Uterus (tissue), 2 donors: ENCODE measurements at regions not wholly inside any gene's neighbourhood (a gene's known extent, or its start where the extent isn't known, plus 50 kb on each side); places are given as distances from the start of the nearest gene placed in this dataset.

ENCODE experiments used
- CTCF ChIP-seq, 4 experiments: fragments of 200-600 bp in 2 of 4; fragments of 450-650 bp in 2 of 4; sonication (generic) in 2 of 4; IDR thresholded peaks; one replicate each; pipeline ENCODE4 v1.5.1; 2016 to 2019; ENCODE audit warnings: antibody characterized with exemption in 4 of 4, mild to moderate bottlenecking in 2 of 4, moderate library complexity in 1 of 4
- POLR2A ChIP-seq, 2 donors: fragments of 450-650 bp; IDR thresholded peaks; one replicate each; pipeline ENCODE4 v1.6.1; 2016; ENCODE audit warnings: antibody characterized with exemption in 2 of 2, mild to moderate bottlenecking in 1 of 2, moderate library complexity in 1 of 2

GRCh38 chr18:77433076-77433475 is 183.4 kb downstream of the GALR1 start:
- no peak for TF ChIP-seq CTCF (IDR thresholded peaks at IDR 0.05)
- TF ChIP-seq POLR2A (IDR thresholded peaks at IDR 0.05) = no peak
